ENCODE measurements at regions not wholly inside any gene's neighbourhood (a gene's known extent, or its start where the extent isn't known, plus 50 kb on each side); places are given as distances from the start of the nearest gene placed in this dataset.

DNA sequence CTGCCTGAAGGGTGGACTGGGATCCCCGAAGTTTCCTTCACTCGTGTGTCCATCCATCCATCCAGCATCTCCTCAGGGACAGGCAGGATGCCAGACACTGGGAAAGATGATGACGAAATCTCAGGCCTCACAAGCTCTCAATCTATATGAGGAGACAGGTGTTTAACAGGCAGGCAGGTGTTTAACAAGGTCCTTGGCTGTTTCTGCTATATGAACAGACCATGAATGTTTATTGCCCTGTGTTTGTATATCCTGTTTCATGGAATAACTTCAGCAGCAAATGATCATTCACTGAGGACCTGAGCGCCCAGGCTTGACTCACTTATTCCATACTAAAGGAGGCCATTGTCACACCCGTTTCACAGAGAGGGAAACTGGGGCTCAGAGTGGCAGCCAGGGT, 685.8 kb upstream of the HS6ST1 start:
- FAIRE-seq: no peak
- CTCF ChIA-PET (ENCODE audit: low intra/inter-chr PET ratio, low total read pairs): no interaction called here
- BruUV-seq (replicated peaks): no TSS peak

DNA sequence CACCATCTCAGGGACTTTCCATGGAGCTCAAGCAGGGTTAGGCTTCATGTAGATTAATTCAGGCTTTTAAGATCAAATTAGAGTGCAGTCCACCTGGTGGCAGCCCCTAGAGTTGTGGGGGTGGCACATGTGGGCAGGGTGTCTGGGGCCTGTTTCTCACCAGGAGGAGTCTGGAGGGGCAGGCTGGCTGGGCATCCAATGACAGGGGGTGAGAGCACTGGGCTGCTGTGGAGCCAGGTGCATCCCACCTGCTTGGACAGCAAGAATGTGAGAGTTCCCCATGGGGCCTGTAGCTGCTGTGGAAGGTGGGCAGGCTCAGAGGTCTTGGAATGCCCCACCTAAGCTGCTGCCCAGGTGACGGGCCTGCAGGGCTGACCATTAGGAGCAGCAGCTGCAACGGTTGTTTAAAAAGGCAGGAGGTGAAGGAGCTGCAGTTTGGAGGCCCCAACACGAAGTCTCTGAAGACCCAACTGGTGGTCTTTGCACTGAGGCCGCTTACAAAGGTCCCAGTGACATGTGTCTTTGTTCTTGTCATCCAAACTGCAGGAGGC, 686.3 kb upstream of the HS6ST1 start:
- Histone ChIP-seq H3K79me2 (ENCODE audit: insufficient read depth, low read length) (no peaks in the 10 kb centered on the region), H3K27ac (ENCODE audit: extremely low read length, insufficient read depth, low read length) (no peak overlapping the region), H3K9ac (ENCODE audit: insufficient read depth, low read depth, low read length) (no peak overlapping the region), H3K4me2 (ENCODE audit: low read depth, low read length) (no peak overlapping the region), H3K9me3 (ENCODE audit: low read length) (no peaks in the 10 kb centered on the region), H3K27me3 (ENCODE audit: control insufficient read depth in 1 of 2, insufficient read depth in 2 of 2, low read length in 2 of 2) (peaks cover 0 to 13% of the 10 kb centered on the region in 2 experiments; a peak in 3 of 5 replicates), H3K4me1 (ENCODE audit: insufficient read depth, low read length) (no peaks in the 10 kb centered on the region), H4K20me1 (ENCODE audit: insufficient read depth, low read length) (no peaks in the 10 kb centered on the region), H2AFZ (ENCODE audit: low read length) (no peak overlapping the region), H3K4me3 (replicated peaks in 1 of 3; ENCODE audit: insufficient read depth in 1 of 3, low read depth in 2 of 3, low read length in 3 of 3) (no peak overlapping the region), H3K36me3 (replicated peaks in 1 of 2; ENCODE audit: control insufficient read depth in 1 of 2, insufficient read depth in 2 of 2, low read length in 2 of 2) (no peaks in the 10 kb centered on the region)
- DNase-seq (ENCODE audit: low spot score) (no peak), ATAC-seq (no peak), FAIRE-seq (no peak)
- no peak for TF ChIP-seq ZNF607 (CRISPR knock-in tag; IDR thresholded peaks at IDR 0.05; ENCODE audit: borderline replicate concordance)
- no TSS peak for BruUV-seq (replicated peaks)
- WGBS (ENCODE audit: low lambda C conversion rate): 4% methylated on average over 3 of the region's 4 CpGs
- in situ Hi-C loops (cut with HindIII; ENCODE audit: extremely low pct_ligation_motif_present, low pct_unique_long_range_greater_than_20kb) (no loop called here), intact Hi-C loops (cut with micrococcal nuclease; ENCODE audit: unreplicated experiment) (loop anchor here (5.0 kb wide), 1 partner anchor 483 kb away; no protein-coding TSS in a partner anchor)
- CTCF ChIA-PET (ENCODE audit: low intra/inter-chr PET ratio, low total read pairs): no interaction called here
- POLR2A ChIA-PET: no interaction called here

More for the DNA sequence above, 685.8 kb upstream of the HS6ST1 start:
- no peak for ATAC-seq
- Histone ChIP-seq H3K27me3 (ENCODE audit: control insufficient read depth in 1 of 2, insufficient read depth in 2 of 2, low read length in 2 of 2) (peaks cover 0 to 13% of the 10 kb centered on the region in 2 experiments; a peak in 3 of 5 replicates), H3K4me2 (ENCODE audit: low read depth, low read length) (no peak overlapping the region), H3K4me1 (ENCODE audit: insufficient read depth, low read length) (no peaks in the 10 kb centered on the region), H3K4me3 (replicated peaks in 1 of 3; ENCODE audit: insufficient read depth in 1 of 3, low read depth in 2 of 3, low read length in 3 of 3) (no peak overlapping the region), H3K9me3 (ENCODE audit: low read length) (no peaks in the 10 kb centered on the region), H3K27ac (ENCODE audit: extremely low read length, insufficient read depth, low read length) (no peak overlapping the region), H3K79me2 (ENCODE audit: insufficient read depth, low read length) (no peaks in the 10 kb centered on the region), H3K9ac (ENCODE audit: insufficient read depth, low read depth, low read length) (no peak overlapping the region), H3K36me3 (replicated peaks in 1 of 2; ENCODE audit: control insufficient read depth in 1 of 2, insufficient read depth in 2 of 2, low read length in 2 of 2) (no peaks in the 10 kb centered on the region), H2AFZ (ENCODE audit: low read length) (no peak overlapping the region), H4K20me1 (ENCODE audit: insufficient read depth, low read length) (no peaks in the 10 kb centered on the region)
- intact Hi-C loops (cut with micrococcal nuclease; ENCODE audit: unreplicated experiment): loop anchor here (5.0 kb wide), 1 partner anchor 482 kb away; no protein-coding TSS in a partner anchor
- no peak for TF ChIP-seq SIX1 (CRISPR knock-in tag; IDR thresholded peaks at IDR 0.05; ENCODE audit: borderline replicate concordance)
- no peak for TF ChIP-seq ZNF282 (IDR thresholded peaks at IDR 0.05; ENCODE audit: partially characterized antibody)
- TF ChIP-seq NR2C2 (CRISPR knock-in tag; IDR thresholded peaks at IDR 0.05; ENCODE audit: borderline replicate concordance): no peak
- TF ChIP-seq HHEX (CRISPR knock-in tag; IDR thresholded peaks at IDR 0.05): no peak
- no peak for TF ChIP-seq ZNF296 (CRISPR knock-in tag; conservative IDR thresholded peaks at IDR 0.05)
- peak; percentile 38; the same call in 1 of the 2 replicates for TF ChIP-seq CEBPB (IDR thresholded peaks at IDR 0.05; ENCODE audit: borderline replicate concordance, low read depth, low read length)
- TF ChIP-seq SP4 (CRISPR knock-in tag; IDR thresholded peaks at IDR 0.05): no peak
- no peak for DNase-seq (ENCODE audit: low spot score)
- POLR2A ChIA-PET: no interaction called here
- 2% methylated on average over 5 of the region's 5 CpGs for WGBS (ENCODE audit: low lambda C conversion rate)
- in situ Hi-C loops (cut with HindIII; ENCODE audit: extremely low pct_ligation_motif_present, low pct_unique_long_range_greater_than_20kb): no loop called here
